WERI-Rb-1 (cell line): ENCODE measurements at regions not wholly inside any gene's neighbourhood (a gene's known extent, or its start where the extent isn't known, plus 50 kb on each side); places are given as distances from the start of the nearest gene placed in this dataset.

Experiments used
- DNase-seq: peaks from one replicate; pipeline ENCODE4 v3.0.0-alpha.2; 2020
- H3K27ac ChIP-seq: fragments of 250-450 bp; sonication (Bioruptor Pico); 2 replicates; pipeline ENCODE4 v1.5.1; 2020; ENCODE audit warnings: mild to moderate bottlenecking, moderate library complexity
- H3K27me3 ChIP-seq: fragments of 250-450 bp; sonication (Bioruptor Pico); 2 replicates; pipeline ENCODE4 v1.5.1; 2021; ENCODE audit warnings: mild to moderate bottlenecking, low read depth, moderate library complexity; ENCODE audit not compliant: insufficient read depth, severe bottlenecking
- H3K36me3 ChIP-seq: fragments of 250-450 bp; sonication (Bioruptor Pico); 2 replicates; pipeline ENCODE4 v1.5.1; 2020; ENCODE audit warnings: mild to moderate bottlenecking, moderate library complexity
- H3K4me3 ChIP-seq: 2 replicates; pipeline ENCODE4 v1.5.1; 2011; ENCODE audit warnings: low read depth, mild to moderate bottlenecking, control low read depth, low read length
- H3K9me3 ChIP-seq: fragments of 250-450 bp; sonication (Bioruptor Pico); 2 replicates; pipeline ENCODE4 v1.5.1; 2021; ENCODE audit warnings: mild to moderate bottlenecking, moderate library complexity; ENCODE audit not compliant: severe bottlenecking
- TF ChIP-seq, protein P1 (sequence below): IDR thresholded peaks from 2 replicates; pipeline ENCODE4 v1.5.1; 2011; ENCODE audit warnings: low read depth, mild to moderate bottlenecking, control low read depth, inconsistent platforms, low read length

DNA sequence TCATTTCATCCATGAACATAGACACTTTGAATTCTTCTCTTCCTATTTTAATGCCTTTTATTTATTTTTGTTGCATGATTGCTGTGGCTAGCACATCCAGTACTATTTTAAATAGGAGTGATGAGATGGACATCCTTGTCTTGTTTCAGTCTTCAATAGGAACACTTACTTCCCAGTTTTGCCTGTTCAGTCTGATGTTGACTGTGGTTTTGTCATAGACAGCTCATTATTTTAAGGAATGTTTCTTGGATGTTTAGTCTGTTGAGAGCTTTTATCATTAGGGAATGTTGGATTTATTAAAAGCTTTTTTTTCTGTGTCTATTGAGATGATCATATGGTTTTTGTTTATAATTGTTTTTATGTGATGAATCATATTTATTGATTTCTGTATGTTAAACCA, 586.6 kb downstream of the SLITRK1 start:
- no peaks in the 10 kb centered on the region for H3K36me3 ChIP-seq
- H3K9me3 ChIP-seq, result peaks cover 2% of the 10 kb centered on the region
- no peaks in the 10 kb centered on the region for H3K27me3 ChIP-seq
- no peak for DNase-seq
- TF ChIP-seq, protein P1, sequence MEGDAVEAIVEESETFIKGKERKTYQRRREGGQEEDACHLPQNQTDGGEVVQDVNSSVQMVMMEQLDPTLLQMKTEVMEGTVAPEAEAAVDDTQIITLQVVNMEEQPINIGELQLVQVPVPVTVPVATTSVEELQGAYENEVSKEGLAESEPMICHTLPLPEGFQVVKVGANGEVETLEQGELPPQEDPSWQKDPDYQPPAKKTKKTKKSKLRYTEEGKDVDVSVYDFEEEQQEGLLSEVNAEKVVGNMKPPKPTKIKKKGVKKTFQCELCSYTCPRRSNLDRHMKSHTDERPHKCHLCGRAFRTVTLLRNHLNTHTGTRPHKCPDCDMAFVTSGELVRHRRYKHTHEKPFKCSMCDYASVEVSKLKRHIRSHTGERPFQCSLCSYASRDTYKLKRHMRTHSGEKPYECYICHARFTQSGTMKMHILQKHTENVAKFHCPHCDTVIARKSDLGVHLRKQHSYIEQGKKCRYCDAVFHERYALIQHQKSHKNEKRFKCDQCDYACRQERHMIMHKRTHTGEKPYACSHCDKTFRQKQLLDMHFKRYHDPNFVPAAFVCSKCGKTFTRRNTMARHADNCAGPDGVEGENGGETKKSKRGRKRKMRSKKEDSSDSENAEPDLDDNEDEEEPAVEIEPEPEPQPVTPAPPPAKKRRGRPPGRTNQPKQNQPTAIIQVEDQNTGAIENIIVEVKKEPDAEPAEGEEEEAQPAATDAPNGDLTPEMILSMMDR, result no peak
- H3K27ac ChIP-seq, result no peak overlapping the region
- H3K4me3 ChIP-seq, result no peak overlapping the region

DNA sequence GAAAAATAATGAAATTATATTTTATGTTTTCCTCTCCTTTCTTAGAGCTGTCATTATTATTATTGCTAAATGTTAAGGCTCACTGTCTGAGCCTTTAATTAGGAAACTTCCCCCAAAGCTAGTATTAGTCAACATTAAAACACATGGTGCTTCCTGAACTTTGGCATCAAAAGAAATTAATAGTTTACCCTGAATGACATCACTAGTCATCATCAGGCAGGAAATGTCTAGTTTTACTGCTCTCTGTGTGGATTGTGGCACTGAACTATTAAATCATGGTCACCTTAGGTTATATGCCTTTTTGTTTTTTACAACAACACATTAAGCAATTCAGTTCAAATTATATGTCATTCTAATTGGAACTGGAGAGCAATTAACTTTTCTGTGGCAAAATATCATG, 595.5 kb downstream of the SLITRK1 start:
- H3K27me3 ChIP-seq, result no peaks in the 10 kb centered on the region
- no peaks in the 10 kb centered on the region for H3K9me3 ChIP-seq
- H3K4me3 ChIP-seq, result no peak overlapping the region
- no peaks in the 10 kb centered on the region for H3K36me3 ChIP-seq
- no peak overlapping the region for H3K27ac ChIP-seq
- no peak for DNase-seq
- TF ChIP-seq, protein P1, result no peak

DNA sequence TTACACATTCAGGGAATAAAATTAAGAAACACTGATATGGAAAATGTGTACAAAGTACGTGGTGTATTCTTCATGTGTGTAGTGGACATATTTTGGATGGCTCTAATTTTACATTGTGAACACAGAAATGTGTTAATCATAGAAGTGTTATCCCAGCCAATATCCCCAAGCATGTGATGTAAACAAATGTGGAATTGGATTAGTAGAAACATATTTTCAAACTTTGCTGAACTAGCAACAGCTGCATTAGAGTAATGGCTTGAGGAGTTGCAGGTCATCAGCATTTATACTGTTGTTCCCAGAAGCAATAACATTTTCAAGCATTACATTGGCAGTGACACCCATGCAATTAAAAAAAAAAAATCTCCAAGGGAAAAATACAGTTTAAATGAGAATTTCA, 600.6 kb downstream of the SLITRK1 start:
- H3K9me3 ChIP-seq, result no peaks in the 10 kb centered on the region
- TF ChIP-seq, protein P1, result no peak
- H3K36me3 ChIP-seq, result no peaks in the 10 kb centered on the region
- H3K27ac ChIP-seq, result no peak overlapping the region
- no peaks in the 10 kb centered on the region for H3K27me3 ChIP-seq
- no peak for DNase-seq
- no peak overlapping the region for H3K4me3 ChIP-seq

DNA sequence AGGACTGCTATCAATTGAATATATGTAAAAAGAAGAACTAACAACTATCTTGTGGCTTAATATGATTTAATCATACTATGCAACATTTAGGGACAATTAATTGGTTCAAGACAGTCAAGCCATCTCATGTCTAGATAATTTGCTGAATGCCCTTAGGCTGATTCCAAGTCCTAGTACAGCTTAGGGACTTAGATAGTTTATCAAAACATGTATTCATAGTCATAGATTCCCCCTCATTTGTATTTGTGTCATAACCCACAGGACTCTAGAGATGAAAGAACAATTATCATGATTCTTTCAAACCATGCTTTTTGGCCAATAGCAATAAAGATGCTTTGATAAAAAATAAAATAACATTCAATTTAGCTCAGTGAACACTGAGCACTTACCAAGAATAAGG, 607.6 kb downstream of the SLITRK1 start:
- Histone ChIP-seq H3K4me3 (no peak overlapping the region), H3K27me3 (no peaks in the 10 kb centered on the region), H3K36me3 (no peaks in the 10 kb centered on the region), H3K27ac (no peak overlapping the region), H3K9me3 (no peaks in the 10 kb centered on the region)
- DNase-seq, result no peak
- TF ChIP-seq, protein P1, result no peak

DNA sequence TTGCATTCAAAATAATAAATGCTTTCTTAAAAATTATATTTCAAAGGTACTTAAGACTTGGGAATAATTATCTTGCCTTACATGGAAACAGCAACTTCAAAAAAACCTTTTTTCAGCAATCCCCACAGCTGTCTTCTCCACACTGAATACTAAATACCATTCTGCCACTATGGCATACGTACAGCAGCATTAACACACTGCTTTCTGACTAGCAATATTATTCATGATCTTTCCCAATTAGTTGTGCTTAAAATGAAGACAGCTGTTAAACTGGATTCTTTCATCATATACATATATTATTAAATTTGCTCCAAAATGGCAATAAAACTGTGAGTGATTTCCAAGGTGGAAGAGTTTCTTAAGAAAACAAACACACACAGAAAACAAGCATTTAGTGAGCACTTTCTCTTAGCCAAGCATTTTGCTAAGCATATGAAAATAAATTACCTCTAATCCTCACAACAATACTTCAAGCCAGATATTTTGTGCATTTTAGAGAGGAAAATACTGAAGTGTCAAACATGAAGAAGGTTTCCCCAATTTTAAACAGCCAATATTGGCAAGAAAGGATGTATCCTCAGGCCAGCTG, 609.5 kb downstream of the SLITRK1 start:
- Histone ChIP-seq H3K9me3 (no peaks in the 10 kb centered on the region), H3K36me3 (no peaks in the 10 kb centered on the region), H3K4me3 (no peak overlapping the region), H3K27ac (no peak overlapping the region), H3K27me3 (no peaks in the 10 kb centered on the region)
- TF ChIP-seq, protein P1, result no peak
- DNase-seq, result no peak

DNA sequence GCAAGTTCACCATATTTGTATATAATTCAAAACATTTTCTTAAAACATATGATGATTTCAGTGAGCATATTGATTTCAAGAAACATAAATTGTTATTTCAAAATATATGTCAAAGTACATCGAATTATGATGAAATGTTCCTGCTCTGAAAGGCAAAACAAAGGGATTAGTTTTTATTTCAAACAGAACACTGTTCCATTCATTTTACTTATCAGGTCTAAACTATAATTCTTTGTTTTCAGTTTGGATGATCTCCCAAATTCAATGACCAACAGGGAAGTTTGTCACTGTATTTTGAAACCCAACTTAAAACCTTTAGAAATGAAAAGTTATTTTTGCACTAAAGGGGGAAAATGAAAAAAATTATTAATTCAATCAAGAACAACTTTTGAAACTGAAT, 610.2 kb downstream of the SLITRK1 start:
- no peaks in the 10 kb centered on the region for H3K9me3 ChIP-seq
- H3K27me3 ChIP-seq, result no peaks in the 10 kb centered on the region
- DNase-seq, result no peak
- H3K27ac ChIP-seq, result no peak overlapping the region
- no peaks in the 10 kb centered on the region for H3K36me3 ChIP-seq
- H3K4me3 ChIP-seq, result no peak overlapping the region
- TF ChIP-seq, protein P1, result no peak
